Keratinocyte (primary cell): ENCODE measurements at regions not wholly inside any gene's neighbourhood (a gene's known extent, or its start where the extent isn't known, plus 50 kb on each side); places are given as distances from the start of the nearest gene placed in this dataset.

Experiments
- CTCF ChIP-seq, 3 experiments: IDR thresholded peaks in 1 of 3; conservative IDR thresholded peaks in 1 of 3; optimal IDR thresholded peaks in 1 of 3; 2 replicates in 2 of 3; 3 replicates in 1 of 3; pipeline versions ENCODE3 to v1.5.1; 2011; ENCODE audit warnings: low read length in 3 of 3, mild to moderate bottlenecking in 3 of 3, moderate library complexity in 2 of 3, control low read depth in 1 of 3, inconsistent platforms in 1 of 3; ENCODE audit not compliant: insufficient read depth in 2 of 3; ENCODE audit errors: extremely low read depth in 1 of 3
- EZH2 ChIP-seq: IDR thresholded peaks from one replicate; pipeline ENCODE4 v1.6.1; 2012; ENCODE audit warnings: inconsistent platforms, mild to moderate bottlenecking, low read length, moderate library complexity

GRCh38 chr21:19684328-19684727, 1280.7 kb upstream of the TMPRSS15 start:
- TF ChIP-seq CTCF (optimal IDR thresholded peaks at IDR 0.05 in 1 of 3, IDR thresholded peaks at IDR 0.05 in 1 of 3, conservative IDR thresholded peaks at IDR 0.05 in 1 of 3; ENCODE audit: extremely low read depth in 1 of 3, insufficient read depth in 2 of 3, low read length in 3 of 3): no peak
- no peak for TF ChIP-seq EZH2
